HEK293T (cell line): ENCODE measurements at regions not wholly inside any gene's neighbourhood (a gene's known extent, or its start where the extent isn't known, plus 50 kb on each side); places are given as distances from the start of the nearest gene placed in this dataset.
A peak's percentile ranks its signal among the peaks of the same experiment; 100 is the strongest.

Experiments used
- CTCF ChIA-PET: fragments of 350-600 bp; formaldehyde crosslinking; extraction: SDS; loops from one replicate; lab custom pipeline; 2021; ENCODE audit warnings: antibody characterized with exemption, inconsistent platforms; lab: Yijun Ruan, JAX
- POLR2A ChIA-PET: fragments of 350-600 bp; formaldehyde crosslinking; extraction: SDS; loops from one replicate; lab custom pipeline; 2020; ENCODE audit warnings: antibody characterized with exemption, inconsistent platforms; lab: Yijun Ruan, JAX
- DNase-seq: peaks from one replicate; pipeline ENCODE4 v3.0.0; 2012; ENCODE audit warnings: mixed read lengths; ENCODE audit errors: extremely low spot score
- ARNT ChIP-seq: fragments of 450-650 bp; IDR thresholded peaks from 2 replicates; pipeline ENCODE4 v1.6.1; 2017; ENCODE audit warnings: mild to moderate bottlenecking
- BHLHE40 ChIP-seq: fragments of 450-650 bp; IDR thresholded peaks from 2 replicates; pipeline ENCODE4 v1.6.1; 2016; ENCODE audit warnings: mild to moderate bottlenecking, moderate library complexity, borderline replicate concordance
- CTBP1 ChIP-seq: fragments of 450-650 bp; IDR thresholded peaks from 2 replicates; pipeline ENCODE4 v1.6.1; 2016; ENCODE audit warnings: borderline replicate concordance
- ELF4 ChIP-seq: fragments of 450-650 bp; IDR thresholded peaks from 2 replicates; pipeline ENCODE4 v1.6.1; 2017; ENCODE audit warnings: antibody characterized with exemption
- FOXA1 ChIP-seq: fragments of 450-650 bp; IDR thresholded peaks from 2 replicates; pipeline ENCODE4 v1.6.1; 2016; ENCODE audit warnings: mild to moderate bottlenecking
- FOXK2 ChIP-seq: fragments of 450-650 bp; IDR thresholded peaks from 2 replicates; pipeline ENCODE4 v1.6.1; 2016; ENCODE audit warnings: mild to moderate bottlenecking
- FOXM1 ChIP-seq: fragments of 450-650 bp; IDR thresholded peaks from 2 replicates; pipeline ENCODE4 v1.6.1; 2017; ENCODE audit warnings: mild to moderate bottlenecking, borderline replicate concordance
- HDGF ChIP-seq: fragments of 450-650 bp; IDR thresholded peaks from 2 replicates; pipeline ENCODE4 v1.6.1; 2017; ENCODE audit warnings: antibody characterized with exemption, borderline replicate concordance
- L3MBTL2 ChIP-seq: fragments of 450-650 bp; conservative IDR thresholded peaks from 2 replicates; pipeline ENCODE4 v1.6.1; 2016; ENCODE audit warnings: mild to moderate bottlenecking
- LEF1 ChIP-seq: fragments of 450-650 bp; IDR thresholded peaks from 2 replicates; pipeline ENCODE4 v1.6.1; 2017; ENCODE audit warnings: mild to moderate bottlenecking, borderline replicate concordance
- NFRKB ChIP-seq: fragments of 450-650 bp; IDR thresholded peaks from 2 replicates; pipeline ENCODE4 v1.6.1; 2016; ENCODE audit warnings: mild to moderate bottlenecking, moderate library complexity
- SP1 ChIP-seq: fragments of 450-650 bp; IDR thresholded peaks from 2 replicates; pipeline ENCODE4 v1.6.1; 2017
- SUZ12 ChIP-seq: fragments of 450-650 bp; IDR thresholded peaks from 2 replicates; pipeline ENCODE4 v1.6.1; 2016; ENCODE audit warnings: mild to moderate bottlenecking
- TARDBP ChIP-seq: fragments of 450-650 bp; IDR thresholded peaks from 2 replicates; pipeline ENCODE4 v1.6.1; 2016
- ZNF384 ChIP-seq: fragments of 450-650 bp; IDR thresholded peaks from 2 replicates; pipeline ENCODE4 v1.6.1; 2016
- TF ChIP-seq, protein P1 (sequence below): fragments of 450-650 bp; IDR thresholded peaks from 2 replicates; pipeline ENCODE4 v1.6.1; 2016

DNA sequence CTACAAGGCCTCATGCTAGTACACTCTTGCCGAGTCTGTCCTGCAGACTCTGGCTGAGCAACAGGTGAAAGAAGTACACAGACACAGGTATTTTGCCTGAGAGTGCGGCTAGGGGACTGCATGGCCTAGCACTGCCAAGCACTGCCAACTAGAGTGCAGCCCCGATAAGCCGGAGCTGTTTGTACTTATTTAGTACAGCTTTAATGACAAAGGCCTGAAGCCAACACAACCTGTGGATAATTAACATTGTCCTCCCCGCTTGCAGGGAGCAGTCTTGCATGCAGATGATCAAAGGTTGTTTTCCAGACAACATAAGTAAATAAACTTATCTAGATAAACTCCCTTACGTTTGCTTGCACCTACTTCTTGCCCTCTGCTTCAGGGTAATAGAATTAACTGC, 63.7 kb upstream of the MMADHC start:
- no peak for TF ChIP-seq LEF1
- no peak for TF ChIP-seq SP1
- TF ChIP-seq BHLHE40, result no peak
- TF ChIP-seq FOXM1, result no peak
- no peak for TF ChIP-seq SUZ12
- no peak for TF ChIP-seq L3MBTL2
- no peak for TF ChIP-seq ELF4
- no peak for TF ChIP-seq ARNT
- no peak for TF ChIP-seq TARDBP
- TF ChIP-seq CTBP1, result no peak
- no peak for TF ChIP-seq NFRKB
- TF ChIP-seq FOXK2, result no peak
- TF ChIP-seq FOXA1, result no peak
- TF ChIP-seq, protein P1, sequence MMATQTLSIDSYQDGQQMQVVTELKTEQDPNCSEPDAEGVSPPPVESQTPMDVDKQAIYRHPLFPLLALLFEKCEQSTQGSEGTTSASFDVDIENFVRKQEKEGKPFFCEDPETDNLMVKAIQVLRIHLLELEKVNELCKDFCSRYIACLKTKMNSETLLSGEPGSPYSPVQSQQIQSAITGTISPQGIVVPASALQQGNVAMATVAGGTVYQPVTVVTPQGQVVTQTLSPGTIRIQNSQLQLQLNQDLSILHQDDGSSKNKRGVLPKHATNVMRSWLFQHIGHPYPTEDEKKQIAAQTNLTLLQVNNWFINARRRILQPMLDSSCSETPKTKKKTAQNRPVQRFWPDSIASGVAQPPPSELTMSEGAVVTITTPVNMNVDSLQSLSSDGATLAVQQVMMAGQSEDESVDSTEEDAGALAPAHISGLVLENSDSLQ, result no peak
- ChIA-PET CTCF (no interaction called here), POLR2A (no interaction called here)
- no peak for DNase-seq

DNA sequence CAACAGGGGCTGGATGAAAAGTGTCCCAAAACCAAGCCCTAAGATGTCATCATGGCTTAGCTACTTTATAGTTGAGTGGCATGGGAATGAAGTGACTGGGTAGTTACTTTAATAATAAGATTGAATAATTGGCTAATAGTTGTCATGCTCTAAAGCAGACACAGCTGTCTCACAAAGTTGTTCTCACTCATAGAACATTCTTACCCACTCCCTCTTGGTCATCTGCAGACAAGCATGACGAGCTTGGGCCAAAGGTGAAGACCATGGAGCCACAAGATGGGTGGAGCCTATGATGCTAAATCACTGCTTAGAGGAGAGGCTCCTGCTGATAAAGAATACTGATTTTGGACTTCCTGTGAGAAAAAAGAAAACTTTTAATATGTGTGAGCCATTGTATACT, 62.4 kb upstream of the MMADHC start:
- ChIA-PET POLR2A (no interaction called here), CTCF (no interaction called here)
- no peak for DNase-seq
- TF ChIP-seq L3MBTL2 (no peak), SP1 (no peak), HDGF (no peak), ELF4 (no peak), BHLHE40 (no peak), ZNF384 (no peak), ARNT (no peak), FOXA1 (no peak), TARDBP (no peak), CTBP1 (no peak), SUZ12 (no peak), LEF1 (no peak), FOXK2 (no peak), NFRKB (no peak), FOXM1 (no peak)
- TF ChIP-seq, protein P1, result no peak

DNA sequence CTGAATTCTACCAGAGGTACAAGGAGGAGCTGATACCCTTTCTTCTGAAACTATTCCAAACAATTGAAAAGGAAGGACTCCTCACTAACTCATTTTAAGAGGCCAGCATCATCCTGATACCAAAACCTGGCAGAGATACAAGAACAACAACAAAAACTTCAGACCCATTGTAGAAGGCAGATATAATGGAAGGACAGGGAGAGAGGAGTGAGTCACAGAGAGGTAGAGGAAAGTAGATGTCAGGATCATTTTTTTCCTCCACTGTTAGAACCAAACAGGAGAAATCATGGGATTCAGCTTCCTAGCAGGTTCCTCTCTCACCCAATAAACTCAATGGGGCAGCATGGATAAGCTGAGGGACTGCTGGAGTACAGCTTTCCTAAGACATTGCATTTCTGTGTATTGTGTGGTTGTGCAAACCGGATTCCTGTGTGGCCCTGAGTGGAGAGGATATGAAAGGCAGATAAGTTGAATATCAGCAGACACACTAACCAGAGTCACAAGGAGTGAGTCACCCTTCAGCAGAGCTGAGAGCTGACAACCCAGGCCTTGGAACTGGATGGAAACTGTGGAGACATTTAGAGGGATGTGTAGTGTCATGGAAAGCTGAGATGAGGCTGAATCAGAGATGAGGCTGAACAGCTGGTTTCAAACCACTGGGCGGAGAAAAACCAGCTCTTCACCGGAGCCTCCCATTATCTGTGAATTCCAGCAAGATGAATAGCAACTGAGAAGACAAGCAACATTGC, 60.9 kb upstream of the MMADHC start:
- POLR2A ChIA-PET, result no interaction called here

DNA sequence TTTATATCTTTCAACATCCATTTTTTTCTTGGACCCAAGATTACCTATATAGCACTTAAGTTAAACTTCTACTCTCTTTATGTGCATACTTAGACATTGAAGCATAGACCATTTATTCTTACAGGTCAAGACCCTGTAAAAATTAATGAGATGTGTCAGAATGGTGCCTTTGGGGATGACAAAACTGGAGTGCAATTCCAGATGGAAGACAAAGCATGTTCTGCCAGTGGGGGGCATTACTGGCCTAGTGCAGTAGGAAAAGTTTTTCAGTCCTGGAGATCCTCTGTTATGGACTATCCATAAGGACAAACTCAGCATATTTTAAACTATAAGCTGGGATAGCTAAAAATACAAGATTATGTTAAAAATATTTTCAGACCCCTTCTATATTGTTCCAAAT, 57.8 kb upstream of the MMADHC start:
- no peak for DNase-seq
- POLR2A ChIA-PET, result no interaction called here

More for the DNA sequence above, 60.9 kb upstream of the MMADHC start:
- CTCF ChIA-PET, result no interaction called here
- TF ChIP-seq ARNT, result no peak
- no peak for TF ChIP-seq CTBP1
- TF ChIP-seq SP1, result no peak
- TF ChIP-seq ZNF384, result no peak
- DNase-seq, result no peak

More for the DNA sequence above, 57.8 kb upstream of the MMADHC start:
- CTCF ChIA-PET, result interaction anchor here (0.6 kb wide), 1 partner anchor 57 kb away, joined by 3 read pairs; no protein-coding TSS in a partner anchor
- TF ChIP-seq NFRKB (no peak), ARNT (0 out of 2 replicates have a peak, but pooled peaks have one; percentile 20), FOXM1 (no peak), ZNF384 (no peak)
- TF ChIP-seq, protein P1, result peak; percentile 29
